ENCODE measurements at regions not wholly inside any gene's neighbourhood (a gene's known extent, or its start where the extent isn't known, plus 50 kb on each side); places are given as distances from the start of the nearest gene placed in this dataset.

- intact Hi-C loops (cut with micrococcal nuclease; ENCODE audit: unreplicated experiment): no loop called here
These were observed 151.5 kb upstream of the CENPW start for GRCh38 chr6:126188279-126188909.

GRCh38 chr6:126195625-126196236, 144.2 kb upstream of the CENPW start:
- Histone ChIP-seq H3K27me3 (ENCODE audit: insufficient read depth, low read depth) (no peaks in the 10 kb centered on the region), H3K27ac (no peak overlapping the region), H3F3A (ENCODE audit: insufficient read depth, low read depth) (no peaks in the 10 kb centered on the region), H3K9me2 (ENCODE audit: insufficient read depth) (no peaks in the 10 kb centered on the region), H3K4me1 (replicated peaks; ENCODE audit: insufficient read depth) (no peaks in the 10 kb centered on the region), H3K4me2 (no peak overlapping the region), H3K4me3 (no peak overlapping the region), H3K36me3 (ENCODE audit: low read depth) (no peaks in the 10 kb centered on the region), H4K20me1 (ENCODE audit: insufficient read depth) (no peaks in the 10 kb centered on the region), H3K79me2 (ENCODE audit: low read depth) (no peaks in the 10 kb centered on the region), H2AFZ (no peak overlapping the region), H3K9me3 (ENCODE audit: insufficient read depth, low read depth) (no peaks in the 10 kb centered on the region)
- no peak for DNase-seq
- ChIA-PET POLR2A (ENCODE audit: unreplicated experiment) (no interaction called here), CTCF (no interaction called here)
- TF ChIP-seq CTCF (conservative IDR thresholded peaks at IDR 0.05) (no peak), EZH2 (IDR thresholded peaks at IDR 0.05; ENCODE audit: low read depth) (no peak)
- BruUV-seq (replicated peaks): no TSS peak
- intact Hi-C loops (cut with micrococcal nuclease; ENCODE audit: unreplicated experiment): no loop called here

More at GRCh38 chr6:126188279-126188909, 151.5 kb upstream of the CENPW start:
- Histone ChIP-seq H3F3A (ENCODE audit: insufficient read depth, low read depth) (peaks cover 1% of the 10 kb centered on the region; the same call in 1 of the 2 replicates), H3K9me2 (ENCODE audit: insufficient read depth) (no peaks in the 10 kb centered on the region), H3K4me1 (replicated peaks; ENCODE audit: insufficient read depth) (peaks cover 13% of the 10 kb centered on the region), H3K36me3 (ENCODE audit: low read depth) (no peaks in the 10 kb centered on the region), H3K4me3 (no peak overlapping the region), H4K20me1 (ENCODE audit: insufficient read depth) (no peaks in the 10 kb centered on the region), H2AFZ (no peak overlapping the region), H3K79me2 (ENCODE audit: low read depth) (no peaks in the 10 kb centered on the region), H3K27me3 (ENCODE audit: insufficient read depth, low read depth) (no peaks in the 10 kb centered on the region), H3K9me3 (ENCODE audit: insufficient read depth, low read depth) (peaks cover 8% of the 10 kb centered on the region; the same call in 1 of the 2 replicates), H3K27ac (no peak overlapping the region), H3K4me2 (0 out of 2 replicates have a peak overlapping the region, but pooled peaks have one; percentile 1)
- DNase-seq: peak in 1 of 2 experiments; percentile 75
- ChIA-PET CTCF (no interaction called here), POLR2A (ENCODE audit: unreplicated experiment) (no interaction called here)
- no TSS peak for BruUV-seq (replicated peaks)
- TF ChIP-seq CTCF (conservative IDR thresholded peaks at IDR 0.05): no peak

- H4K20me1 ChIP-seq (ENCODE audit: insufficient read depth): no peaks in the 10 kb centered on the region; the same call in 1 of the 2 replicates
- no peak overlapping the region for H3K27ac ChIP-seq
- no peak overlapping the region for H3K4me2 ChIP-seq
- no peaks in the 10 kb centered on the region for H3K4me1 ChIP-seq (replicated peaks; ENCODE audit: insufficient read depth)
- no peaks in the 10 kb centered on the region for H3K27me3 ChIP-seq (ENCODE audit: insufficient read depth, low read depth)
- no TSS peak for BruUV-seq (replicated peaks)
- H2AFZ ChIP-seq: no peak overlapping the region
- no peak for DNase-seq
- intact Hi-C loops (cut with micrococcal nuclease; ENCODE audit: unreplicated experiment): no loop called here
- ChIA-PET POLR2A (ENCODE audit: unreplicated experiment) (no interaction called here), CTCF (no interaction called here)
- H3K9me2 ChIP-seq (ENCODE audit: insufficient read depth): no peaks in the 10 kb centered on the region
- no peaks in the 10 kb centered on the region for H3K36me3 ChIP-seq (ENCODE audit: low read depth)
- H3F3A ChIP-seq (ENCODE audit: insufficient read depth, low read depth): no peaks in the 10 kb centered on the region
- no peaks in the 10 kb centered on the region for H3K79me2 ChIP-seq (ENCODE audit: low read depth)
- no peaks in the 10 kb centered on the region for H3K9me3 ChIP-seq (ENCODE audit: insufficient read depth, low read depth)
- TF ChIP-seq CTCF (conservative IDR thresholded peaks at IDR 0.05) (no peak), EZH2 (IDR thresholded peaks at IDR 0.05; ENCODE audit: low read depth) (no peak)
- no peak overlapping the region for H3K4me3 ChIP-seq
These were observed 141.3 kb upstream of the CENPW start for GRCh38 chr6:126198631-126199030.

Data from PC-9 (cell line).